Lower leg skin (tissue), 4 donors: ENCODE measurements at regions not wholly inside any gene's neighbourhood (a gene's known extent, or its start where the extent isn't known, plus 50 kb on each side); places are given as distances from the start of the nearest gene placed in this dataset.

ENCODE experiments used
- DNase-seq, 2 donors: peaks; one replicate each; pipeline ENCODE4 v3.0.0-alpha.2; 2019; ENCODE audit warnings: low spot score in 2 of 2
- H3K4me3 ChIP-seq: fragments of 200-600 bp; sonication (generic); 2 replicates; pipeline ENCODE4 v1.5.1; 2017; ENCODE audit warnings: mild to moderate bottlenecking, low read depth; ENCODE audit not compliant: poor library complexity, severe bottlenecking
- POLR2A ChIP-seq, 2 donors: fragments of 450-650 bp; IDR thresholded peaks; one replicate each; pipeline ENCODE4 v1.6.1; 2016 to 2017; ENCODE audit warnings: antibody characterized with exemption in 2 of 2, mild to moderate bottlenecking in 1 of 2, moderate library complexity in 1 of 2
- WGBS, 2 donors: methylation state at CpG; one replicate each; pipeline ENCODE4 v1.1.5; 2018; 5-methylcytosine and 5-hydroxymethylcytosine counted together
- intact Hi-C: fragments of 100-400 bp; cut with DNase I; formaldehyde crosslinking; loops from one replicate; pipeline ENCODE4 v1.15.0; 2023; ENCODE audit warnings: low total_unique reads
- TF ChIP-seq, protein P1 (sequence below), 3 donors: fragments of 450-650 bp; IDR thresholded peaks; one replicate each; pipeline ENCODE4 v1.5.1; 2016; ENCODE audit warnings: antibody characterized with exemption in 3 of 3, mild to moderate bottlenecking in 3 of 3, moderate library complexity in 2 of 3

DNA sequence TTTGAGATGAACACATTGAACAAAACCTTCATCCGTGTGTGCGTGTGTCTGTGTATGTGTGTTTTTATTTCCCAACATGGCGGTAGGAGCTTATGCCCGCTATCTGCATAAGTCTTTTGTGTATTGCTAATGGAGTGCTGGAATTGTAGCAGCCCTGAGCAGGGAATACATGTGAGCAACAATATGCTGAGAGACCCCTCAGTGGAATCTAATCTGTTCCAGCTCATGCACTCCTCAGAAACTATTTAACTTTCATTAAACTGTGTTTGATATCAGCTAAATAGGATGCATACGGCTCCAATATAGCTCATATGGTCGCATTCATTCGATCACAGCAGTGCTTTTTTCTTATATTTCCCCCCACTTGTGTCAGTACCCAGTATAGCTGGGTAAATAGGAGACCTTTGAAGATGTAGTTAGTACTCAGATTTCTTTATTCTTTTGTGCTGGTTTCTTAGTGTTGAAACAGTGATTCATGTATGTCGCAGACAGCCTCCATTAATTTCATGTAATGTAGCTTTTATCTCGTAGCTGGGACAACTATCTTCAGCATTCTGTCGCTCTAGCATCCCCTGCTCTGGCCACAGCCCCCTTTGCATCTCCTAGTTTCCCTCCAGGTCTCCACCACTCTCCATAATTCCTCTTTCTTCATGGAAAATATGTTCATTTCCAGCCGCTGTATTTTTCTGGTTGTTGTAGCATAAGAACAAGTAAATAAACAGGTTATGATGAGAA, 891.2 kb downstream of the BCL11A start:
- intact Hi-C loops = no loop called here
- no peak overlapping the region for H3K4me3 ChIP-seq
- TF ChIP-seq, protein P1, sequence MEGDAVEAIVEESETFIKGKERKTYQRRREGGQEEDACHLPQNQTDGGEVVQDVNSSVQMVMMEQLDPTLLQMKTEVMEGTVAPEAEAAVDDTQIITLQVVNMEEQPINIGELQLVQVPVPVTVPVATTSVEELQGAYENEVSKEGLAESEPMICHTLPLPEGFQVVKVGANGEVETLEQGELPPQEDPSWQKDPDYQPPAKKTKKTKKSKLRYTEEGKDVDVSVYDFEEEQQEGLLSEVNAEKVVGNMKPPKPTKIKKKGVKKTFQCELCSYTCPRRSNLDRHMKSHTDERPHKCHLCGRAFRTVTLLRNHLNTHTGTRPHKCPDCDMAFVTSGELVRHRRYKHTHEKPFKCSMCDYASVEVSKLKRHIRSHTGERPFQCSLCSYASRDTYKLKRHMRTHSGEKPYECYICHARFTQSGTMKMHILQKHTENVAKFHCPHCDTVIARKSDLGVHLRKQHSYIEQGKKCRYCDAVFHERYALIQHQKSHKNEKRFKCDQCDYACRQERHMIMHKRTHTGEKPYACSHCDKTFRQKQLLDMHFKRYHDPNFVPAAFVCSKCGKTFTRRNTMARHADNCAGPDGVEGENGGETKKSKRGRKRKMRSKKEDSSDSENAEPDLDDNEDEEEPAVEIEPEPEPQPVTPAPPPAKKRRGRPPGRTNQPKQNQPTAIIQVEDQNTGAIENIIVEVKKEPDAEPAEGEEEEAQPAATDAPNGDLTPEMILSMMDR (IDR thresholded peaks at IDR 0.05) = no peak
- TF ChIP-seq POLR2A (IDR thresholded peaks at IDR 0.05) = no peak
- 77 to 80% methylated on average over 11 of the region's 11 CpGs for WGBS, 2 donors
- no peak for DNase-seq

DNA sequence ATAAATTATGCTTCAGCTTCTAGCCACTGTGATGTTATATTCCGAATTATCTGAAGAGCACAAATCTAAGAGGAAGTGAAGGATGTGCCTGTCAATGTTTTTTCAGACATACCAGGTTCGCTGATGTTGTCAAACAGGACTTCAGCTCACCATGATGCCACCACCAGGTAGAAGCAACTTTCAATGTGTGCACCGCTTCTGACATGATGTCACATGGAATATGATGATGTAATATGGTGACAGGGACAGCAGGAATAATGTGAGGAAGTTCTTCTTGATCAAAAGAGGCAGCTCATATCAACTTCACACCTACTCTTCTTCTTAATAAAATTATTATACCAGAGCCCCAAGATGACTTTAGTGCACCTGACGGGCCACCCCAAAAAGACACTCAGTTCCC, 893.2 kb downstream of the BCL11A start:
- no peak overlapping the region for H3K4me3 ChIP-seq
- no peak for DNase-seq
- TF ChIP-seq POLR2A (IDR thresholded peaks at IDR 0.05) = no peak
- TF ChIP-seq, protein P1 (IDR thresholded peaks at IDR 0.05) = no peak
- intact Hi-C loops = no loop called here
- WGBS, 2 donors = 87 to 90% methylated on average over 4 of the region's 4 CpGs

DNA sequence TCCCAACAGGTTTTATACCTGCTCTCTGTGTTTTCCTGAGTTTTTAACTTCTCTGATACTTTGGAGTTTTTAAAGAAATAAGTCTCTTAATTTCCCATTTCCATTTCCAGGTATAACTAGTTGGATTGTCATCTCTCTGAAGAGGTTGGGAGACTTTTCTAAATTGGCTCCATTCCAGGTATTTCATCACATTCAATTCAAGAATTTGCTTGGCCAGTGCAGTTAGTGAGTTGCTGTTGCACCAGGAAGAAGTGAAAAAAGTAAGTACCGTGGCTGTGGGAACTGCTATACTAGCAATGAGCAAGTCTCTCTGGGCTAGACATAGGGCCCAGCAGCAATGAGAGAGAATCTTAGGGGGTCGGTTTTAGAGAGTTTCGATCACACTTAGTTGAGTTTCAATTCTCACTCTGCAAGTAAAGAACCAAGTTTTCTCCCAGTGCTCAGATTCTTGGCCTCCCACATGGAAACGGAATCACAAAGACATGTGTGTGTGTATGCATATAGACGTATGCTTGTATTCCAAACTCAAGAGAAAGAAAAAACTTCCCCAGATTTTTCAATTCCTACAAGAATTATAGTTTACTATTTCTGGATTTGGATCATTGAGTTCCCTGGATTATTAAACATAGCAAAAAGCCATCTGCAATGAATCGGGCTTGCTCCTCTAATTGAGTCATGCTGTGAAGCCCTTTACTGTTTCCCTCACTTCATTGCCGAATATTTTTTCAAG, 894.4 kb downstream of the BCL11A start:
- DNase-seq = no peak
- 56 to 60% methylated on average over 7 of the region's 7 CpGs for WGBS, 2 donors
- no peak overlapping the region for H3K4me3 ChIP-seq
- intact Hi-C loops = no loop called here
- TF ChIP-seq POLR2A (IDR thresholded peaks at IDR 0.05) = no peak
- TF ChIP-seq, protein P1 (IDR thresholded peaks at IDR 0.05) = no peak

DNA sequence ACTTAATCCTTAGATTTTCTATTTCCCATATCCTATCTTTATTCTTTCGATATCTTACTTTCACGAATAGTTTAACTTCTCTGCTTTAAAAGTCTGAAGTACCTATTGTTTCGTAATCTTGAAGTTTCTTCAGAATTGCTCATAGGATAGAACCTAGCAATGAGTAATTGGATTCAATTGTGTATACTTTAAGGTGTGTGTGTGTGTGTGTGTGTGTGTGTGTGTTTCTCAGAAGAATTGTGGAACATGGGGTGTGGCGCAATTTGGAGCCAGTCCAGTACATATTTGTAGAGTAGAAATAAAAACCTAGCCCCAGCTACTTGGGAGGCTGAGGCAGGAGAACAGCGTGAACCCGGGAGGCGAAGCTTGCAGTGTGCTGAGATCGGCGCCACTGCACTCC, 897.6 kb downstream of the BCL11A start:
- intact Hi-C loops = no loop called here
- no peak overlapping the region for H3K4me3 ChIP-seq
- 90 to 93% methylated on average over 9 of the region's 9 CpGs for WGBS, 2 donors
- no peak for TF ChIP-seq POLR2A (IDR thresholded peaks at IDR 0.05)
- TF ChIP-seq, protein P1 (IDR thresholded peaks at IDR 0.05) = no peak
- no peak for DNase-seq

DNA sequence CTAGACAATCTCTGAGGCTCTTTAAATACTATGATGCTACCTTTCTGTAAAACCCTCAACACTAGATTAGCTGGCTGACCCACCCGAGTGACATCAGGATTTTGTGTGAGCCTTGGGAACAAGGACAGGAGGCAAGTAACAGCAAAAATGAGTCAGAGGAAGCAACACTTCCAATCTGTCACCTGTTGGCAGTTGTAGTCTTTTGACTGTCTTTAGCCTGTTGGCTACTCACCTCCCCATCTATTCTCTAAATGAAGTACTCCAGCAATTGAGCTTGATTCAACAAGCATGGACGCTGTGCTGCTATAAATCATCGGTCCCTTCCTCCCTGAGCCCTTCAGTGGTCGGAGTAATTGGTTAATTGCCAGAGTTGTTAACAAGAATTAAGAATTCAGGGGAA, 898.7 kb downstream of the BCL11A start:
- no peak for TF ChIP-seq POLR2A (IDR thresholded peaks at IDR 0.05)
- TF ChIP-seq, protein P1 (IDR thresholded peaks at IDR 0.05) = no peak
- no peak for DNase-seq
- no peak overlapping the region for H3K4me3 ChIP-seq
- WGBS, 2 donors = 40 to 49% methylated on average over 4 of the region's 4 CpGs
- intact Hi-C loops = no loop called here
